Ovary (tissue), 3 donors: ENCODE measurements at regions not wholly inside any gene's neighbourhood (a gene's known extent, or its start where the extent isn't known, plus 50 kb on each side); places are given as distances from the start of the nearest gene placed in this dataset.

Experiments used
- CTCF ChIP-seq, 3 donors: fragments of 450-650 bp in 2 of 3; fragments of 200-600 bp in 1 of 3; IDR thresholded peaks; one replicate each; pipeline versions ENCODE4 v1.5.1 to v1.8.0; 2016 to 2022; ENCODE audit warnings: antibody characterized with exemption in 3 of 3, mild to moderate bottlenecking in 1 of 3
- POLR2A ChIP-seq: fragments of 450-650 bp; IDR thresholded peaks from one replicate; pipeline ENCODE4 v1.6.1; 2017; ENCODE audit warnings: antibody characterized with exemption, mild to moderate bottlenecking, moderate library complexity
- donor health status: DM: no; HTN: no; CAD: no.

GRCh38 chr20:48006036-48006833 is 221.0 kb upstream of the SULF2 start:
- no peak for TF ChIP-seq CTCF (IDR thresholded peaks at IDR 0.05)
- TF ChIP-seq POLR2A = no peak
